IPS DF 6.9 (cell line): ENCODE measurements at regions not wholly inside any gene's neighbourhood (a gene's known extent, or its start where the extent isn't known, plus 50 kb on each side); places are given as distances from the start of the nearest gene placed in this dataset.
"Not testable (repeated sequence)": the region's sequence is repeated elsewhere in the genome, so short reads cannot be mapped to it uniquely, and the experiment has no call there.

Experiments
- DNase-seq: peaks from one replicate; pipeline ENCODE4 v3.0.0-alpha.2; 2013; ENCODE audit warnings: low read depth, low spot score
- H3K27ac ChIP-seq: one replicate; pipeline ENCODE4 v1.5.1; 2013; ENCODE audit warnings: low read length, control low read depth
- H3K27me3 ChIP-seq: 2 replicates; pipeline ENCODE4 v1.6.1; 2013; ENCODE audit warnings: mild to moderate bottlenecking, low read length; ENCODE audit not compliant: control insufficient read depth, insufficient read depth
- H3K36me3 ChIP-seq: 2 replicates; pipeline ENCODE4 v1.6.1; 2013; ENCODE audit warnings: low read length; ENCODE audit not compliant: control insufficient read depth, insufficient read depth
- H3K4me1 ChIP-seq: 2 replicates; pipeline ENCODE4 v1.6.1; 2013; ENCODE audit warnings: low read length; ENCODE audit not compliant: control insufficient read depth, insufficient read depth
- H3K4me3 ChIP-seq: 2 replicates; pipeline ENCODE4 v1.5.1; 2013; ENCODE audit warnings: mild to moderate bottlenecking, low read length
- H3K9me3 ChIP-seq: 2 replicates; pipeline ENCODE4 v1.6.1; 2013; ENCODE audit warnings: low read length, inconsistent platforms; ENCODE audit not compliant: control insufficient read depth, insufficient read depth
- WGBS: extraction: QIAGEN DNeasy Blood & Tissue Kit; methylation state at CpG from one replicate; pipeline ENCODE4 v1.1.7; 2013; ENCODE audit warnings: mixed read lengths, missing lambda C conversion rate; ENCODE audit not compliant: insufficient read length, insufficient coverage; 5-methylcytosine and 5-hydroxymethylcytosine counted together

GRCh38 chr4:115514675-115515074 is 401.3 kb upstream of the NDST4 start:
- H3K27ac ChIP-seq = no peak overlapping the region
- H3K36me3 ChIP-seq = no peaks in the 10 kb centered on the region
- no peaks in the 10 kb centered on the region for H3K4me1 ChIP-seq
- no peaks in the 10 kb centered on the region for H3K9me3 ChIP-seq
- WGBS = no CpG with 5 or more reads among the region's 1 CpG
- no peaks in the 10 kb centered on the region for H3K27me3 ChIP-seq
- no peak overlapping the region for H3K4me3 ChIP-seq
- no peak for DNase-seq

GRCh38 chr4:115505326-115505725 is 391.9 kb upstream of the NDST4 start:
- WGBS = no CpG with 5 or more reads among the region's 1 CpG
- H3K27me3 ChIP-seq = no peaks in the 10 kb centered on the region
- DNase-seq = no peak
- no peaks in the 10 kb centered on the region for H3K9me3 ChIP-seq
- no peaks in the 10 kb centered on the region for H3K36me3 ChIP-seq
- no peak overlapping the region for H3K27ac ChIP-seq
- no peak overlapping the region for H3K4me3 ChIP-seq
- H3K4me1 ChIP-seq = no peaks in the 10 kb centered on the region

GRCh38 chr4:115501656-115502055 is 388.2 kb upstream of the NDST4 start:
- DNase-seq = no peak
- Histone ChIP-seq H3K36me3 (no peaks in the 10 kb centered on the region), H3K27ac (no peak overlapping the region), H3K4me1 (no peaks in the 10 kb centered on the region), H3K4me3 (no peak overlapping the region), H3K27me3 (no peaks in the 10 kb centered on the region), H3K9me3 (no peaks in the 10 kb centered on the region)
- no CpG with 5 or more reads among the region's 2 CpGs for WGBS

- H3K27ac ChIP-seq, DNase-seq, H3K27me3 ChIP-seq, H3K9me3 ChIP-seq, H3K4me1 ChIP-seq, H3K4me3 ChIP-seq, H3K36me3 ChIP-seq: not testable (repeated sequence)
- no CpG with 5 or more reads among the region's 10 CpGs for WGBS
These were observed 380.4 kb upstream of the NDST4 start for GRCh38 chr4:115493770-115494169.

- no peaks in the 10 kb centered on the region for H3K9me3 ChIP-seq
- H3K36me3 ChIP-seq = no peaks in the 10 kb centered on the region
- H3K4me3 ChIP-seq = no peak overlapping the region
- no peaks in the 10 kb centered on the region for H3K27me3 ChIP-seq
- no peaks in the 10 kb centered on the region for H3K4me1 ChIP-seq
- H3K27ac ChIP-seq = no peak overlapping the region
- WGBS = no CpG with 5 or more reads among the region's 1 CpG
- DNase-seq = no peak
These were observed 378.3 kb upstream of the NDST4 start for GRCh38 chr4:115491686-115492085.

- Histone ChIP-seq H3K9me3 (no peaks in the 10 kb centered on the region), H3K27me3 (no peaks in the 10 kb centered on the region), H3K36me3 (no peaks in the 10 kb centered on the region), H3K4me3 (no peak overlapping the region), H3K27ac (no peak overlapping the region), H3K4me1 (no peaks in the 10 kb centered on the region)
- no CpG with 5 or more reads among the region's 2 CpGs for WGBS
- no peak for DNase-seq
These were observed 375.9 kb upstream of the NDST4 start for GRCh38 chr4:115489279-115489678.

- no peaks in the 10 kb centered on the region for H3K36me3 ChIP-seq
- no peaks in the 10 kb centered on the region for H3K4me1 ChIP-seq
- no peak overlapping the region for H3K27ac ChIP-seq
- WGBS = no CpG with 5 or more reads among the region's 2 CpGs
- no peak overlapping the region for H3K4me3 ChIP-seq
- H3K27me3 ChIP-seq = no peaks in the 10 kb centered on the region
- DNase-seq = no peak
- H3K9me3 ChIP-seq = no peaks in the 10 kb centered on the region
These were observed 372.0 kb upstream of the NDST4 start for GRCh38 chr4:115485402-115485801.

- DNase-seq = no peak
- Histone ChIP-seq H3K27me3 (no peaks in the 10 kb centered on the region), H3K36me3 (no peaks in the 10 kb centered on the region), H3K9me3 (no peaks in the 10 kb centered on the region), H3K4me3 (no peak overlapping the region), H3K4me1 (no peaks in the 10 kb centered on the region), H3K27ac (no peak overlapping the region)
- WGBS = no CpG with 5 or more reads among the region's 4 CpGs
These were observed 371.1 kb upstream of the NDST4 start for GRCh38 chr4:115484479-115484878.

GRCh38 chr4:115470763-115471162 is 357.3 kb upstream of the NDST4 start:
- Histone ChIP-seq H3K9me3 (no peaks in the 10 kb centered on the region), H3K27ac (no peak overlapping the region), H3K36me3 (no peaks in the 10 kb centered on the region), H3K4me3 (no peak overlapping the region), H3K27me3 (no peaks in the 10 kb centered on the region), H3K4me1 (no peaks in the 10 kb centered on the region)
- no peak for DNase-seq
- 100% methylated on average over 1 of the region's 1 CpG for WGBS

GRCh38 chr4:115459301-115459700 is 345.9 kb upstream of the NDST4 start:
- not testable (repeated sequence) for DNase-seq, H3K4me1 ChIP-seq, H3K27me3 ChIP-seq, H3K4me3 ChIP-seq, H3K9me3 ChIP-seq, H3K27ac ChIP-seq, H3K36me3 ChIP-seq
- WGBS = no CpG with 5 or more reads among the region's 4 CpGs

GRCh38 chr4:115456231-115456630 is 342.8 kb upstream of the NDST4 start:
- H3K4me1 ChIP-seq = no peaks in the 10 kb centered on the region
- no peaks in the 10 kb centered on the region for H3K27me3 ChIP-seq
- no peak overlapping the region for H3K4me3 ChIP-seq
- no peak for DNase-seq
- H3K36me3 ChIP-seq = no peaks in the 10 kb centered on the region
- no peaks in the 10 kb centered on the region for H3K9me3 ChIP-seq
- no CpG with 5 or more reads among the region's 1 CpG for WGBS
- no peak overlapping the region for H3K27ac ChIP-seq
